ENCODE measurements at regions not wholly inside any gene's neighbourhood (a gene's known extent, or its start where the extent isn't known, plus 50 kb on each side); places are given as distances from the start of the nearest gene placed in this dataset.
"Not testable (repeated sequence)": the region's sequence is repeated elsewhere in the genome, so short reads cannot be mapped to it uniquely, and the experiment has no call there.

GRCh38 chr2:14902953-14903352 is 270.4 kb downstream of the LRATD1 start:
- no peaks in the 10 kb centered on the region for H3K9me3 ChIP-seq
- 88 to 98% (median 90%) methylated on average over 1 of the region's 1 CpG for WGBS, 3 donors
- no peak for DNase-seq
- no peaks in the 10 kb centered on the region for H3K36me3 ChIP-seq
- H3K4me3 ChIP-seq: no peak overlapping the region
- H3K4me1 ChIP-seq (ENCODE audit: insufficient read depth): no peaks in the 10 kb centered on the region
- H3K27me3 ChIP-seq: no peaks in the 10 kb centered on the region
- intact Hi-C loops (cut with DNase I): no loop called here
- TF ChIP-seq POLR2A (IDR thresholded peaks at IDR 0.05) (no peak), EP300 (IDR thresholded peaks at IDR 0.05) (no peak)
- TF ChIP-seq, protein P1, sequence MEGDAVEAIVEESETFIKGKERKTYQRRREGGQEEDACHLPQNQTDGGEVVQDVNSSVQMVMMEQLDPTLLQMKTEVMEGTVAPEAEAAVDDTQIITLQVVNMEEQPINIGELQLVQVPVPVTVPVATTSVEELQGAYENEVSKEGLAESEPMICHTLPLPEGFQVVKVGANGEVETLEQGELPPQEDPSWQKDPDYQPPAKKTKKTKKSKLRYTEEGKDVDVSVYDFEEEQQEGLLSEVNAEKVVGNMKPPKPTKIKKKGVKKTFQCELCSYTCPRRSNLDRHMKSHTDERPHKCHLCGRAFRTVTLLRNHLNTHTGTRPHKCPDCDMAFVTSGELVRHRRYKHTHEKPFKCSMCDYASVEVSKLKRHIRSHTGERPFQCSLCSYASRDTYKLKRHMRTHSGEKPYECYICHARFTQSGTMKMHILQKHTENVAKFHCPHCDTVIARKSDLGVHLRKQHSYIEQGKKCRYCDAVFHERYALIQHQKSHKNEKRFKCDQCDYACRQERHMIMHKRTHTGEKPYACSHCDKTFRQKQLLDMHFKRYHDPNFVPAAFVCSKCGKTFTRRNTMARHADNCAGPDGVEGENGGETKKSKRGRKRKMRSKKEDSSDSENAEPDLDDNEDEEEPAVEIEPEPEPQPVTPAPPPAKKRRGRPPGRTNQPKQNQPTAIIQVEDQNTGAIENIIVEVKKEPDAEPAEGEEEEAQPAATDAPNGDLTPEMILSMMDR (IDR thresholded peaks at IDR 0.05): no peak
- no peak overlapping the region for H3K27ac ChIP-seq

GRCh38 chr2:14903709-14904374 is 271.3 kb downstream of the LRATD1 start:
- intact Hi-C loops (cut with DNase I): no loop called here
- Histone ChIP-seq H3K27me3 (no peaks in the 10 kb centered on the region), H3K9me3 (no peaks in the 10 kb centered on the region), H3K4me3 (no peak overlapping the region), H3K36me3 (no peaks in the 10 kb centered on the region), H3K4me1 (ENCODE audit: insufficient read depth) (no peaks in the 10 kb centered on the region), H3K27ac (no peak overlapping the region)
- TF ChIP-seq EP300 (IDR thresholded peaks at IDR 0.05) (no peak), POLR2A (IDR thresholded peaks at IDR 0.05) (no peak)
- TF ChIP-seq, protein P1 (IDR thresholded peaks at IDR 0.05): no peak
- no peak for DNase-seq
- WGBS, 3 donors: 56 to 61% (median 60%) methylated on average over 15 of the region's 15 CpGs

DNA sequence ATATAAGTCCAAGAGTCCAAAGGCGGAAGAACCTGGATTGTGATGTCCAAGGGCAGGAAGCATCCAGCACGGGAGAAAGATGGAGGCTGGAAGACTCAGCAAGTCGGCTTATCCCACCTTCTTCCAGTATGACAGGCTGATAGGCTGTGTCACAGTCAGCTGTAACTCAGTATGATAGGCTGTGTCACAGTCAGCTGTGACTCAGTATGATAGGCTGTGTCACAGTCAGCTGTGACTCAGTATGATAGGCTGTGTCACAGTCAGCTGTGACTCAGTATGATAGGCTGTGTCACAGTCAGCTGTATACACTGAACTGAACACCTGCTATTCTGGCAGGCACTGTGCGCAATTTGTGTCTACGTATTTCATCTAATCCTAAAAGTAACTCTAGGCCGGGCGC is 271.9 kb downstream of the LRATD1 start:
- H3K4me1 ChIP-seq (ENCODE audit: insufficient read depth); H3K36me3 ChIP-seq; DNase-seq; H3K27ac ChIP-seq; H3K4me3 ChIP-seq; H3K27me3 ChIP-seq; H3K9me3 ChIP-seq; intact Hi-C loops (cut with DNase I): not testable (repeated sequence)
- WGBS, 3 donors: 95 to 97% (median 95%) methylated on average over 7 of the region's 7 CpGs

DNA sequence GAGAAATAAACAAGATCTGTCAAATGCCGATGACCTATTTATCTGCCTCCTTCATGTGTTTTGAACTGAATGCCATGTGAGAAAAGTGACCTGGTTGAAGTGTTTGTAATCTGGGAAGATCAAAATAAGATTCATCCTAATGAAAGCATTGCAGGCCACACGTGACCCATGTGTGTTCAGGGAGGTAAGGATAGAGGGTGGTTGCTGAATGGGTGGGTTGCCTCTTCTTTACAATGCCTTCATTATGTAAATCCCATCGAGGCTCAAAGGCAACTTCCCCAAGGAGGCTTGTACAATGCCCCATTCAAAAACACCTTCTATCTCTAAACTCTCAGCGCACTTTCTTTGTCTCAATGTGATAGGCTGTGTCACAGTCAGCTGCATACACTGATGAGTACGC is 273.1 kb downstream of the LRATD1 start:
- Histone ChIP-seq H3K27me3 (no peaks in the 10 kb centered on the region), H3K4me3 (no peak overlapping the region), H3K4me1 (ENCODE audit: insufficient read depth) (no peaks in the 10 kb centered on the region), H3K36me3 (no peaks in the 10 kb centered on the region), H3K9me3 (no peaks in the 10 kb centered on the region), H3K27ac (no peak overlapping the region)
- intact Hi-C loops (cut with DNase I): no loop called here
- DNase-seq: no peak
- TF ChIP-seq EP300 (IDR thresholded peaks at IDR 0.05) (no peak), POLR2A (IDR thresholded peaks at IDR 0.05) (no peak)
- TF ChIP-seq, protein P1 (IDR thresholded peaks at IDR 0.05): no peak
- WGBS, 3 donors: 83 to 92% (median 91%) methylated on average over 5 of the region's 5 CpGs

DNA sequence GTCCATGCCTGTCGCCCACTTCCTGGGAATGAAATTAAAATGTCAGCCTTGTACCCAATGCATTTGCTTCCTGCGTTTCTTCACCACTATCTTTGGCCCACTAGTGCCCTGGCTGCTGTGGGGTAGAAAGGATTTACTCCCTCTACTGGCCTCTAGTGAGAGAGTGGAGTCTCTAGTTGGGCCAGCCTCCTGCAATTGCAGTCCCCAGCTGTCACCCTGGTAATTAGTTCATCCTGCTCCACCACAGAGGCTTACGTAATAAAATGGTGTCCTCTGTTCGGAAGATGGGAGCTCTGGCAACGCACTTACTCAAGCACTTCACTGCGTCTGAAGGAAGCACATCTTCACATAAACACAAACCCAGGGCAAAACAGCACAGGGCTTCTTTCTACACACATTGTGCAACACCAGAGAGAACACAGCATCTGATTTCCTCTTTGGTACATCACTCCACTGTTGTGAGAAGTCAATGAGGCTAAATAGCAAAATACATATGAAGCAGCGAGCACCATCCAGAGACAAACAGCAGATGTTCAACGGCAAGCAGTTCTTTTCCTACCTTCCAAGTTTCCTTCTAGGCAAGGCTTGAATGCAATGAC is 274.6 kb downstream of the LRATD1 start:
- Histone ChIP-seq H3K4me3 (no peak overlapping the region), H3K27ac (no peak overlapping the region), H3K27me3 (no peaks in the 10 kb centered on the region), H3K4me1 (ENCODE audit: insufficient read depth) (no peaks in the 10 kb centered on the region), H3K36me3 (no peaks in the 10 kb centered on the region), H3K9me3 (no peaks in the 10 kb centered on the region)
- WGBS, 3 donors: 87 to 91% (median 91%) methylated on average over 8 of the region's 8 CpGs
- no peak for TF ChIP-seq POLR2A (IDR thresholded peaks at IDR 0.05)
- no peak for TF ChIP-seq EP300 (IDR thresholded peaks at IDR 0.05)
- TF ChIP-seq, protein P1 (IDR thresholded peaks at IDR 0.05): no peak
- no peak for DNase-seq
- intact Hi-C loops (cut with DNase I): no loop called here

Measured in ovary (tissue), 7 donors.